GM10266 (cell line): ENCODE measurements at regions not wholly inside any gene's neighbourhood (a gene's known extent, or its start where the extent isn't known, plus 50 kb on each side); places are given as distances from the start of the nearest gene placed in this dataset.

Experiments
- DNase-seq: peaks from one replicate; pipeline ENCODE4 v3.0.0; 2012; ENCODE audit errors: extremely low spot score
- TF ChIP-seq, protein P1 (sequence below): IDR thresholded peaks from 2 replicates; pipeline ENCODE4 v1.5.1; 2012; ENCODE audit warnings: mild to moderate bottlenecking, low read depth; ENCODE audit not compliant: control insufficient read depth, insufficient read depth; ENCODE audit errors: missing control alignments

DNA sequence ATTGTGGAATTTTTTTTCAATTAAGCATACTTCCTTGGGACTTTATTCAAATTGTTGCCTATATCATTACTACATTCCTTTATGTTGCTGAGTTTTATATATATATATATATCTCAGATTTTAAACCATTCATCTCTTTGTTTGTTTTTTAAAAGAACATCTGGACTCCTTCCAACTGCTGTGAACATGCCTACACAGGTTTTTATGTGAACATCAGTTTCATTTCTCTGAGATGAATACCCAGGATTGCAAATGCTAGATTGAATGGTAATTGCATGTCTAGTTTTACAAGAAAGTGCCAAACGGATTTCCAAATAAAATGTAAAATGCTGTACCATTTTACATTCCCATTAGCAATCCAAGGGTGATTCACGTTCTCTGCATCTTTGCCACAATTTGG lies 1289.3 kb downstream of the HACE1 start:
- DNase-seq, result no peak
- TF ChIP-seq, protein P1, sequence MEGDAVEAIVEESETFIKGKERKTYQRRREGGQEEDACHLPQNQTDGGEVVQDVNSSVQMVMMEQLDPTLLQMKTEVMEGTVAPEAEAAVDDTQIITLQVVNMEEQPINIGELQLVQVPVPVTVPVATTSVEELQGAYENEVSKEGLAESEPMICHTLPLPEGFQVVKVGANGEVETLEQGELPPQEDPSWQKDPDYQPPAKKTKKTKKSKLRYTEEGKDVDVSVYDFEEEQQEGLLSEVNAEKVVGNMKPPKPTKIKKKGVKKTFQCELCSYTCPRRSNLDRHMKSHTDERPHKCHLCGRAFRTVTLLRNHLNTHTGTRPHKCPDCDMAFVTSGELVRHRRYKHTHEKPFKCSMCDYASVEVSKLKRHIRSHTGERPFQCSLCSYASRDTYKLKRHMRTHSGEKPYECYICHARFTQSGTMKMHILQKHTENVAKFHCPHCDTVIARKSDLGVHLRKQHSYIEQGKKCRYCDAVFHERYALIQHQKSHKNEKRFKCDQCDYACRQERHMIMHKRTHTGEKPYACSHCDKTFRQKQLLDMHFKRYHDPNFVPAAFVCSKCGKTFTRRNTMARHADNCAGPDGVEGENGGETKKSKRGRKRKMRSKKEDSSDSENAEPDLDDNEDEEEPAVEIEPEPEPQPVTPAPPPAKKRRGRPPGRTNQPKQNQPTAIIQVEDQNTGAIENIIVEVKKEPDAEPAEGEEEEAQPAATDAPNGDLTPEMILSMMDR, result no peak

DNA sequence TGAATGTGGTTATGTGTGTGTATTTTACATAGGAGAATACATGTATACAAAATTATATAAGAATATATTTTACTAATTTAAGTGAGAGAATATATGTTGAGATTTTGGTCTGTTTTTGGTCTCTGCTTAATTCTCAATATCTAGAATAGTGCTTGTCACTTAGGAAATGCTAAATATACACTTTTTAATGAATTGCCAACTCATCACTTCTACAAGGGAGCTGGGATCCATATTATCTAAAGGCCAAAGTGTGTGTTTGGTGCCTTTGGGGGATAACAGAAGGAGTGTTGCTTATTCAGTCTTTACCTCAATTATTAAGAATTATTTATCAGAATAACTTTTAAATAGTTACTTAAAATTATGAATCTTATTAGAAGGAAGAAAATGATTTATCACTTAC lies 1304.8 kb downstream of the HACE1 start:
- TF ChIP-seq, protein P1, result no peak

DNA sequence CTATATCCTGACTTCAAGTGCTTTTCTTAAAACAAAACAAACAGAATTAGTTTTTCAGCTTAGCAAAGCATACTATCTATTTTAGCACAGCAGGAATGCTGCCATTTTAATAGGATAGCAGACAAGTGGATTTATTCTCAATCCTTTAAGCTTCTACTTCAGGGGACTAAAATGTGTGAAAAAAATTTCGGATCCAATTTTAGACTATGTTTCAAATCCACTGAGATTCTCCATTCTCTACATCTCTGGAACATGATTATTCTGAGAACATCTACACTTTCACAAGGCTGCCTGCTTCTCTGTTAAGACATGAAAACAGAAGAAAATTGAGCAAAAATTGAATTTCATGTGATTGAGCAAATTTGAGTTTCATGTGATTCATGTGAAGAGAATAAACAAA lies 1321.3 kb downstream of the HACE1 start:
- TF ChIP-seq, protein P1, result no peak

More for the DNA sequence above, 1304.8 kb downstream of the HACE1 start:
- no peak for DNase-seq

DNA sequence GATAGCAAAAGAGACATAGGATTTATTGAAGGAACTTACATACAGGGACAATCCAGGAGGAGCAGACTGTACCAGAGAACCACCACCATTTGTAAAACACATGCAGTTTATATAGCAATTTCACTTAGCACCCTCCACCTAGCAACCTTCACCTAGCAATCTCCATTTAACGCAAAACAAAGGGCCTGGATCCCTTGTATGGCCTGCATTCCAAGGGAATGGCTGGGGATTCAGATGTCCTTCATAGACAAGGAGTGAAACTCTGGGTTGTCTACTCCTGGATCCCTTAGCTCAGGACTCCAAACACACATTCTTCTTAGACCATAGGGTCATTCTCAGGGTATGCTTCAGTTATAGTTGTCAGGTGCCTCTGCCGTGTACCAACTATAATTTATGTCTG lies 1324.9 kb downstream of the HACE1 start:
- no peak for DNase-seq
- TF ChIP-seq, protein P1, result no peak

More for the DNA sequence above, 1321.3 kb downstream of the HACE1 start:
- no peak for DNase-seq

DNA sequence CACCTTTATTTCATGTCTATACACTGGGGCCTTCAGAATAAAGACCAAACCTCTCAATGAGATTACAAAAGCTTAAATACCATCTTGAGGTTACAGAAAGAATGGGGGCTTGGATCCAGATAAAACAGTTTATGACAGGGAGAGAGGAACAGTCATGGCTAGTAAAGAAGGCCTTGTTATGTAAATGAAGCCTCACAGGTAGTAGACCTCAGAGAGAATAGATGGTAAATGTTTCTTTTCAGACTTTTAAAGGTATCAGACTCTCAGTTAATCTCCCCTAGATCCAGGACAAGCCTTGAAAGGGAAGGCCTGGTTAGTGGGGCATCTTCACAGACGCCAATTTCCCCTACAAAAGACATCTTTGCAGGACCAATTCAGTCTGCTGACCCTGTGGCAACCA lies 1325.6 kb downstream of the HACE1 start:
- no peak for DNase-seq
- TF ChIP-seq, protein P1, result no peak

DNA sequence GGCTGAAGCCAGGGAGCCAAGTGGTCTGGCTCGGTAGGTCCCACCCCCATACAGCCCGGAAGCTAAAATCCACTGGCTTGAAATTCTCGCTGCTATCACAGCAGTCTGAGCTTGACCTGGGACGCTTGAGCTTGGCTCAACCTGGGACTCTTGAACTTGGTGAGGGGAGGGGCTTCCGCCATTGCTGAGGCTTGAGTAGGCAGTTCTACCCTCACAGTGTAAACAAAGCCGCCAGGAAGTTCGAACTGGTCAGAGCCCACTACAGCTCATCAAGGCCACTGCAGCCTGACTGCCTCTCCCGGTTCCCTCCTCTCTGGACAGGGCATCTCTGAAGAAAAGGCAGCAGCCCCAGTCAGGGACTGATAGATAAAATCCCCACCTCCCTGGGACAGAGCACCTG lies 1337.7 kb downstream of the HACE1 start:
- DNase-seq, result no peak
- TF ChIP-seq, protein P1, result no peak

DNA sequence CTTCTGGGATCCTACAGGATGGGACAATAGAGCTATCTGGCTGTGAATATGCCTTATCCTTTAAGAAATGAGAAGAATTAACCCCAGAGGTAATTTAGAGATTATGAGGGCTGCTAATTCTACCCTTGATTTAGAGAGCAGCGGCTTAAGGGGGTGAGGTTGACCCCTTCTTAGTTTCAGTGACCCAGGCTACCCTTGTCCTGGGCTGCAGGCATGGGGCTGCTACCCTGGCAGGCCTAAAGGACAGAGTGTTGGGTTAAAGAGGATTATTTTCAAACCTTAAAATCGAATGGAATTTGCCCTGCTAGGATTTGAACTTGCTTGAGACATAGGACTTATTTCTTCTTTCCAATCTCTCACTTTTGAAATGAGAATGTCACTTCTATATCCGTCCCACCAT lies 1343.4 kb downstream of the HACE1 start:
- TF ChIP-seq, protein P1, result no peak
- no peak for DNase-seq
